Heart right ventricle (tissue), 16 donors: ENCODE measurements at regions not wholly inside any gene's neighbourhood (a gene's known extent, or its start where the extent isn't known, plus 50 kb on each side); places are given as distances from the start of the nearest gene placed in this dataset.

ENCODE experiments used
- ATAC-seq, 8 donors: fragments of 200-7000 bp; cut with Tn5 transposase; one replicate each; pipeline ENCODE4 v1.9.1; 2020; ENCODE audit warnings: mild to moderate bottlenecking in 8 of 8, moderate library complexity in 8 of 8, moderate number of reproducible peaks in 1 of 8
- DNase-seq, 2 donors: peaks; one replicate each; pipeline ENCODE4 v3.0.0-alpha.2; 2020
- H3K27ac ChIP-seq, 10 donors: fragments of 200-600 bp; sonication (generic) in 2 of 10; one replicate each; pipeline versions ENCODE4 v1.5.0 to v1.8.0; 2020 to 2022; ENCODE audit warnings: mild to moderate bottlenecking in 3 of 10
- H3K27me3 ChIP-seq, 7 donors: fragments of 200-600 bp; one replicate each; pipeline ENCODE4 v1.8.0; 2021 to 2022; ENCODE audit warnings: mild to moderate bottlenecking in 2 of 7
- H3K36me3 ChIP-seq, 9 donors: fragments of 200-600 bp; sonication (generic) in 1 of 9; one replicate each; pipeline versions ENCODE4 v1.5.0 to v1.8.0; 2020 to 2022; ENCODE audit warnings: mild to moderate bottlenecking in 2 of 9
- H3K4me1 ChIP-seq, 9 donors: fragments of 200-600 bp; sonication (generic) in 1 of 9; one replicate each; pipeline versions ENCODE4 v1.5.0 to v1.8.0; 2020 to 2022; ENCODE audit warnings: mild to moderate bottlenecking in 4 of 9
- H3K4me3 ChIP-seq, 10 donors: fragments of 200-600 bp; sonication (generic) in 2 of 10; one replicate each; pipeline versions ENCODE4 v1.5.0 to v1.8.0; 2020 to 2022; ENCODE audit warnings: mild to moderate bottlenecking in 7 of 10, moderate library complexity in 2 of 10
- H3K9me3 ChIP-seq, 11 donors: fragments of 200-600 bp in 10 of 11; sonication (generic) in 2 of 11; one replicate each; pipeline versions ENCODE4 v1.5.0 to v1.8.0; 2013 to 2022; ENCODE audit warnings: mild to moderate bottlenecking in 2 of 11, control low read depth in 1 of 11, moderate library complexity in 1 of 11
- CTCF ChIP-seq, 9 donors: fragments of 200-600 bp; sonication (generic) in 2 of 9; IDR thresholded peaks; one replicate each; pipeline versions ENCODE4 v1.5.0 to v1.8.0; 2021 to 2022; ENCODE audit warnings: antibody characterized with exemption in 9 of 9, mild to moderate bottlenecking in 5 of 9, moderate library complexity in 1 of 9
- WGBS, 2 donors: extraction: QIAGEN DNeasy Blood & Tissue Kit; methylation state at CpG; one replicate each; pipeline ENCODE4 v1.1.7; 2013; ENCODE audit warnings: inconsistent platforms in 1 of 2; 5-methylcytosine and 5-hydroxymethylcytosine counted together
- intact Hi-C, 10 donors: fragments of 100-400 bp; cut with DNase I; formaldehyde crosslinking; loops; one replicate each; pipeline versions ENCODE4 v1.11.1 to v1.14.2; 2022
- donor health status: Arrhythmogenic right ventricular cardiomyopathy.
- donor health status: ischemic (EF 13 %, LVEDD 7.1; RV severe dilation, severe dysfunction).
- donor health status: healthy with polysubstance abuse.
- donor health status: DM: no; HTN: yes; CAD: no.
- donor health status: DM: no; HTN: no; CAD: no.
- donor health status: ischemic (EF 25% LVEDD 6.9; RV normal size, moderate dysfunction).
- donor health status: ischemic (EF 25% LVEDD 5.7; RV mildly dilated, moderate dysfunction).
- donor health status: healthy.
- donor health status: DM: yes; HTN: yes; CAD: no.
- donor health status: Ischemic cardiomyopathy.
- donor health status: ischemic (EF 35%, LVEDD 5.7; RV mildly dilated, moderate dysfunction).
- donor health status: nonischemic (EF 11% LVEDD 7.7; RV severe dilation, severe dysfunction).
- donor health status: DM: yes; HTN: yes; CAD: no.
- donor health status: PGD.
- donor health status: ischemic (EF 29% LVEDD 5.4; RV normal size, mild dysfunction).
- donor health status: nonischemic (EF 23%, LVEDD 6.1; RV moderate dilation, normal function).

- intact Hi-C loops: no loop called here
- no peak overlapping the region for H3K4me3 ChIP-seq
- H3K4me1 ChIP-seq: peaks cover 0 to 19% (median 9%) of the 10 kb centered on the region in 9 donors
- no peaks in the 10 kb centered on the region for H3K9me3 ChIP-seq
- peak in 1 of 9 donors; percentile 19 for TF ChIP-seq CTCF (IDR thresholded peaks at IDR 0.05)
- H3K36me3 ChIP-seq: no peaks in the 10 kb centered on the region
- H3K27me3 ChIP-seq: peaks cover 0 to 14% (median 0%) of the 10 kb centered on the region in 7 donors
- 56 to 61% methylated on average over 6 of the region's 6 CpGs for WGBS, 2 donors
- peak in 5 of 8 donors; percentile 49 to 58 (median 53) for ATAC-seq
- H3K27ac ChIP-seq: peak overlapping the region in 1 of 10 donors; percentile 12
- no peak for DNase-seq
These were observed 55.2 kb upstream of the FAM136A start for GRCh38 chr2:70356941-70357683.

- 83% methylated on average over 2 of the region's 2 CpGs for WGBS, 2 donors
- Histone ChIP-seq H3K36me3 (no peaks in the 10 kb centered on the region), H3K27me3 (peaks cover 0 to 14% (median 5%) of the 10 kb centered on the region in 7 donors), H3K9me3 (no peaks in the 10 kb centered on the region), H3K27ac (no peak overlapping the region), H3K4me1 (peaks cover 0 to 19% (median 9%) of the 10 kb centered on the region in 9 donors), H3K4me3 (no peak overlapping the region)
- intact Hi-C loops: no loop called here
- ATAC-seq (no peak), DNase-seq (no peak)
- TF ChIP-seq CTCF (IDR thresholded peaks at IDR 0.05): no peak
These were observed 52.5 kb upstream of the FAM136A start for GRCh38 chr2:70354264-70354949.
